ENCODE measurements at regions not wholly inside any gene's neighbourhood (a gene's known extent, or its start where the extent isn't known, plus 50 kb on each side); places are given as distances from the start of the nearest gene placed in this dataset.

- ATAC-seq (no peak), DNase-seq (no peak)
- TF ChIP-seq, protein P1, sequence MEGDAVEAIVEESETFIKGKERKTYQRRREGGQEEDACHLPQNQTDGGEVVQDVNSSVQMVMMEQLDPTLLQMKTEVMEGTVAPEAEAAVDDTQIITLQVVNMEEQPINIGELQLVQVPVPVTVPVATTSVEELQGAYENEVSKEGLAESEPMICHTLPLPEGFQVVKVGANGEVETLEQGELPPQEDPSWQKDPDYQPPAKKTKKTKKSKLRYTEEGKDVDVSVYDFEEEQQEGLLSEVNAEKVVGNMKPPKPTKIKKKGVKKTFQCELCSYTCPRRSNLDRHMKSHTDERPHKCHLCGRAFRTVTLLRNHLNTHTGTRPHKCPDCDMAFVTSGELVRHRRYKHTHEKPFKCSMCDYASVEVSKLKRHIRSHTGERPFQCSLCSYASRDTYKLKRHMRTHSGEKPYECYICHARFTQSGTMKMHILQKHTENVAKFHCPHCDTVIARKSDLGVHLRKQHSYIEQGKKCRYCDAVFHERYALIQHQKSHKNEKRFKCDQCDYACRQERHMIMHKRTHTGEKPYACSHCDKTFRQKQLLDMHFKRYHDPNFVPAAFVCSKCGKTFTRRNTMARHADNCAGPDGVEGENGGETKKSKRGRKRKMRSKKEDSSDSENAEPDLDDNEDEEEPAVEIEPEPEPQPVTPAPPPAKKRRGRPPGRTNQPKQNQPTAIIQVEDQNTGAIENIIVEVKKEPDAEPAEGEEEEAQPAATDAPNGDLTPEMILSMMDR (IDR thresholded peaks at IDR 0.05) = no peak
- no peak overlapping the region for H3K4me3 ChIP-seq
- no peaks in the 10 kb centered on the region for H3K36me3 ChIP-seq
- intact Hi-C loops (cut with DNase I) = no loop called here
- no peaks in the 10 kb centered on the region for H3K4me1 ChIP-seq
- H3K9me3 ChIP-seq = peaks cover 7% of the 10 kb centered on the region
- no peak overlapping the region for H3K27ac ChIP-seq
- no peaks in the 10 kb centered on the region for H3K27me3 ChIP-seq
Measured at GRCh38 chr6:119922814-119923213, 573.3 kb upstream of the MAN1A1 start.

DNA sequence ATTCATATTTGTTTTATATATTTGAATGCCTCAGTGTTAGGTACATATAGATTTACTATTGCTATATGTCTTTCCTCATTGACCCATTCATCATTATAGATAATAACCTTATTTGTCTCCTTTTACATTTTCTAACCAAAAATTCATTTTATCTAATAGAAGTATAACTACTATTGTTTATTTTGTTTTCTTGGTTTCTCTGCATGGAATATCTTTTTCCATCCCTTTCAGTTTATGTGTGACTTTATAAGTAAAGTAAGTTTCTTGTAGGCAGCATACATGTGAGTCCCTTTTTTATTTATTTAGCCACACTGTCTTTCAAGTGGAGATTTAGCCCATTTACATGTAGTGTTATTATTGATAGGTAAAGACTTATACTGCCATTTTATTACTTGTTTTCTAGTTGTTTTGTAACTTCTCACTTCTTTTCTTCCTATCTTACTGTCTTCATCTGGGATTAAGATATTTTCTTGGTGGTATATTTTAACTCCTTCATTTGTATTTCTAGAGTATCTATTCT is 572.0 kb upstream of the MAN1A1 start:
- no peak for DNase-seq
- ATAC-seq = no peak
- Histone ChIP-seq H3K27ac (no peak overlapping the region), H3K4me1 (no peaks in the 10 kb centered on the region), H3K4me3 (no peak overlapping the region), H3K9me3 (peaks cover 7% of the 10 kb centered on the region), H3K36me3 (no peaks in the 10 kb centered on the region), H3K27me3 (no peaks in the 10 kb centered on the region)
- TF ChIP-seq, protein P1 (IDR thresholded peaks at IDR 0.05) = no peak
- intact Hi-C loops (cut with DNase I) = no loop called here

- H3K4me3 ChIP-seq = no peak overlapping the region
- DNase-seq = no peak
- no peak overlapping the region for H3K27ac ChIP-seq
- H3K4me1 ChIP-seq = no peaks in the 10 kb centered on the region
- no peaks in the 10 kb centered on the region for H3K36me3 ChIP-seq
- ATAC-seq = no peak
- intact Hi-C loops (cut with DNase I) = no loop called here
- no peaks in the 10 kb centered on the region for H3K27me3 ChIP-seq
- peaks cover 6% of the 10 kb centered on the region for H3K9me3 ChIP-seq
- TF ChIP-seq, protein P1 (IDR thresholded peaks at IDR 0.05) = no peak
Measured at GRCh38 chr6:119917186-119917585, 567.6 kb upstream of the MAN1A1 start.

GRCh38 chr6:119915971-119916370 is 566.4 kb upstream of the MAN1A1 start:
- no peaks in the 10 kb centered on the region for H3K36me3 ChIP-seq
- no peak overlapping the region for H3K4me3 ChIP-seq
- no peak for DNase-seq
- intact Hi-C loops (cut with DNase I) = no loop called here
- no peak overlapping the region for H3K27ac ChIP-seq
- TF ChIP-seq, protein P1 (IDR thresholded peaks at IDR 0.05) = no peak
- no peaks in the 10 kb centered on the region for H3K27me3 ChIP-seq
- ATAC-seq = no peak
- no peaks in the 10 kb centered on the region for H3K4me1 ChIP-seq
- H3K9me3 ChIP-seq = no peaks in the 10 kb centered on the region

DNA sequence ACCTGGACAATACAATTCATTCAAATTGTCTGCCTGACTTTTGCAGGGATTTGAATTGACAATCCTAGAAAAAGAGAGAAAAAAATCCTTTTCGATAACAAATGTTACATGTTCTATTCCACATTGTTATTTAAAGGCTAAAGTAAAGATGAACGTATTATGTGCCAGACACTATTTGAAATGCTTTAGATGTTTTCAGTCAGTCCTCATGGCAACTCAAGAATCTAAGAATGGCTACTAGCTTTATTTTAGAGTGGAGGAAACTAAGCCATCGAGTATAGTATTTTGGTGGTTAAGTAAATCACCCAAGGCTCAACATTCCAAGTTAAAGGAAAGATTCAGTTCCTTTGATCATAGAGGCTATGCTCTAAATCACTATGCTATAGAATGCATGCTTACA is 558.6 kb upstream of the MAN1A1 start:
- Histone ChIP-seq H3K4me1 (no peaks in the 10 kb centered on the region), H3K27ac (no peak overlapping the region), H3K9me3 (no peaks in the 10 kb centered on the region), H3K27me3 (no peaks in the 10 kb centered on the region), H3K36me3 (no peaks in the 10 kb centered on the region), H3K4me3 (no peak overlapping the region)
- TF ChIP-seq, protein P1 (IDR thresholded peaks at IDR 0.05) = no peak
- ATAC-seq (no peak), DNase-seq (no peak)
- intact Hi-C loops (cut with DNase I) = no loop called here

GRCh38 chr6:119902681-119903080 is 553.1 kb upstream of the MAN1A1 start:
- no peaks in the 10 kb centered on the region for H3K9me3 ChIP-seq
- no peak overlapping the region for H3K27ac ChIP-seq
- no peak overlapping the region for H3K4me3 ChIP-seq
- no peaks in the 10 kb centered on the region for H3K27me3 ChIP-seq
- ATAC-seq = no peak
- no peaks in the 10 kb centered on the region for H3K4me1 ChIP-seq
- DNase-seq = no peak
- no peaks in the 10 kb centered on the region for H3K36me3 ChIP-seq
- intact Hi-C loops (cut with DNase I) = no loop called here
- TF ChIP-seq, protein P1 (IDR thresholded peaks at IDR 0.05) = no peak

Measured in upper lobe of right lung (tissue), 1 donor.